Endothelial cell of umbilical vein (primary cell): ENCODE measurements at regions not wholly inside any gene's neighbourhood (a gene's known extent, or its start where the extent isn't known, plus 50 kb on each side); places are given as distances from the start of the nearest gene placed in this dataset.

Source experiments
- BruUV-seq: library from RNA; stranded (reverse); fragments of 400-500 nt; replicated peaks from 2 replicates; lab custom pipeline; 2021; lab: Mats Ljungman, UMichigan
- CTCF ChIA-PET: fragments of 300-600, 350-600 bp; sonication (Branson Sonifier 250); formaldehyde crosslinking; loops from one replicate; lab custom pipeline; 2021; ENCODE audit warnings: antibody characterized with exemption, inconsistent platforms; lab: Charles Lee
- POLR2A ChIA-PET: fragments of 300-600, 350-600 bp; sonication (Branson Sonifier 250); formaldehyde crosslinking; loops from one replicate; lab custom pipeline; 2021; ENCODE audit warnings: antibody characterized with exemption, inconsistent platforms; lab: Charles Lee
- DNase-seq: peaks from one replicate; pipeline ENCODE4 v3.0.0-alpha.2; 2011; ENCODE audit warnings: low read depth, low spot score
- FAIRE-seq: peaks from 2 replicates; lab custom pipeline; 2011; peaks lifted over from hg19 to GRCh38; lab: Jason Lieb, UNC
- H2AFZ ChIP-seq: 2 replicates; pipeline ENCODE4 v1.6.0; 2012; ENCODE audit warnings: low read depth, low read length, control low read depth, inconsistent platforms
- H3K27ac ChIP-seq: 2 replicates; pipeline ENCODE4 v1.5.1; 2011; ENCODE audit warnings: low read depth, mild to moderate bottlenecking, control low read depth, low read length, moderate library complexity; ENCODE audit not compliant: insufficient read depth
- H3K27me3 ChIP-seq, 2 experiments: 2 replicates each; pipeline versions ENCODE4 v1.6.0 to v1.6.1; 2011; ENCODE audit warnings: low read length in 2 of 2, mixed read lengths in 1 of 2; ENCODE audit not compliant: control insufficient read depth in 2 of 2, insufficient read depth in 2 of 2
- H3K36me3 ChIP-seq, 2 experiments: 2 replicates in 1 of 2; 3 replicates in 1 of 2; pipeline ENCODE4 v1.5.1; 2011; ENCODE audit warnings: low read length in 2 of 2, mild to moderate bottlenecking in 1 of 2, moderate library complexity in 1 of 2; ENCODE audit not compliant: control insufficient read depth in 2 of 2, insufficient read depth in 2 of 2; ENCODE audit errors: extremely low read depth in 1 of 2
- H3K4me1 ChIP-seq: 3 replicates; pipeline ENCODE4 v1.5.1; 2011; ENCODE audit warnings: mild to moderate bottlenecking, low read length; ENCODE audit not compliant: control insufficient read depth, insufficient read depth; ENCODE audit errors: extremely low read depth
- H3K4me2 ChIP-seq: 2 replicates; pipeline ENCODE4 v1.6.1; 2011; ENCODE audit warnings: low read length, control low read depth, mixed read lengths; ENCODE audit not compliant: insufficient read depth
- H3K4me3 ChIP-seq, 3 experiments: fragments of 200-600 bp in 1 of 3; sonication (generic), shearing (Covaris generic) in 1 of 3; replicated peaks in 1 of 3; 2 replicates each; pipeline ENCODE4 v1.5.1; 2011 to 2016; ENCODE audit warnings: control low read depth in 3 of 3, low read length in 3 of 3, mild to moderate bottlenecking in 2 of 3, inconsistent platforms in 1 of 3, low read depth in 1 of 3, moderate library complexity in 1 of 3; ENCODE audit not compliant: insufficient read depth in 1 of 3
- H3K79me2 ChIP-seq: 2 replicates; pipeline ENCODE4 v1.6.0; 2012; ENCODE audit warnings: low read length, inconsistent platforms; ENCODE audit not compliant: control insufficient read depth, insufficient read depth
- H3K9ac ChIP-seq: replicated peaks from 2 replicates; pipeline ENCODE3; 2011; ENCODE audit warnings: low read length, control low read depth; ENCODE audit not compliant: insufficient read depth; ENCODE audit errors: extremely low read depth
- H3K9me1 ChIP-seq: replicated peaks from 3 replicates; pipeline ENCODE4 v1.6.0; 2011; ENCODE audit warnings: mild to moderate bottlenecking, low read length; ENCODE audit not compliant: control insufficient read depth, insufficient read depth; ENCODE audit errors: extremely low read depth
- H3K9me3 ChIP-seq: replicated peaks from 2 replicates; pipeline ENCODE4 v1.5.1; 2012; ENCODE audit warnings: low read length, inconsistent platforms; ENCODE audit not compliant: control insufficient read depth, insufficient read depth
- H4K20me1 ChIP-seq: replicated peaks from 2 replicates; pipeline ENCODE3; 2011; ENCODE audit warnings: mild to moderate bottlenecking, low read length; ENCODE audit not compliant: control insufficient read depth, insufficient read depth; ENCODE audit errors: extremely low read depth
- EZH2 ChIP-seq: IDR thresholded peaks from 2 replicates; pipeline ENCODE4 v1.6.1; 2012; ENCODE audit warnings: borderline replicate concordance, low read depth, mild to moderate bottlenecking, moderate library complexity, low read length, inconsistent platforms; ENCODE audit not compliant: severe bottlenecking
- FOS ChIP-seq: IDR thresholded peaks from 2 replicates; pipeline ENCODE4 v1.6.1; 2011; ENCODE audit warnings: mild to moderate bottlenecking, low read length, moderate library complexity, borderline replicate concordance; ENCODE audit not compliant: insufficient read depth
- GATA2 ChIP-seq: IDR thresholded peaks from 2 replicates; pipeline ENCODE4 v1.7.0; 2011; ENCODE audit warnings: low read depth, mild to moderate bottlenecking, moderate library complexity, mixed read lengths, low read length; ENCODE audit not compliant: insufficient read length, insufficient read depth
- JUN ChIP-seq: IDR thresholded peaks from 2 replicates; pipeline ENCODE4 v1.6.1; 2011; ENCODE audit warnings: borderline replicate concordance, low read depth; ENCODE audit not compliant: insufficient read length, insufficient read depth
- MYC ChIP-seq: IDR thresholded peaks from one replicate; pipeline ENCODE4 v1.6.1; 2011; ENCODE audit warnings: mild to moderate bottlenecking, low read depth, low read length
- POLR2A ChIP-seq: IDR thresholded peaks from 2 replicates; pipeline ENCODE4 v1.6.1; 2012; ENCODE audit warnings: low read depth, mild to moderate bottlenecking, control low read depth, low read length
- POLR2AphosphoS5 ChIP-seq: IDR thresholded peaks from 2 replicates; pipeline ENCODE4 v1.6.1; 2012; ENCODE audit warnings: low read depth, mild to moderate bottlenecking, control low read depth, low read length, moderate library complexity; ENCODE audit not compliant: insufficient read depth
- dilution Hi-C: fragments of 300-500 bp; cut with MboI; formaldehyde crosslinking; loops from one replicate; pipeline ENCODE4 v1.15.0; 2019; ENCODE audit warnings: low sequenced_read_pairs; ENCODE audit not compliant: extremely low pct_ligation_motif_present
- intact Hi-C: fragments of 100-400 bp; cut with micrococcal nuclease; formaldehyde crosslinking; loops from one replicate; pipeline ENCODE4 v1.10.0; 2022
- TF ChIP-seq, protein P1 (sequence below): IDR thresholded peaks from 2 replicates; pipeline ENCODE4 v1.6.1; 2011; ENCODE audit not compliant: insufficient read depth, insufficient read length
- TF ChIP-seq, protein P2 (sequence below), 2 donors: IDR thresholded peaks; 1 replicate in 1 of 2; 2 replicates in 1 of 2; pipeline ENCODE4 v1.5.1; 2011; ENCODE audit warnings: low read length in 2 of 2, mild to moderate bottlenecking in 2 of 2, moderate library complexity in 2 of 2, control low read depth in 1 of 2, inconsistent platforms in 1 of 2, low read depth in 1 of 2; ENCODE audit not compliant: insufficient read depth in 1 of 2; ENCODE audit errors: extremely low read depth in 1 of 2

DNA sequence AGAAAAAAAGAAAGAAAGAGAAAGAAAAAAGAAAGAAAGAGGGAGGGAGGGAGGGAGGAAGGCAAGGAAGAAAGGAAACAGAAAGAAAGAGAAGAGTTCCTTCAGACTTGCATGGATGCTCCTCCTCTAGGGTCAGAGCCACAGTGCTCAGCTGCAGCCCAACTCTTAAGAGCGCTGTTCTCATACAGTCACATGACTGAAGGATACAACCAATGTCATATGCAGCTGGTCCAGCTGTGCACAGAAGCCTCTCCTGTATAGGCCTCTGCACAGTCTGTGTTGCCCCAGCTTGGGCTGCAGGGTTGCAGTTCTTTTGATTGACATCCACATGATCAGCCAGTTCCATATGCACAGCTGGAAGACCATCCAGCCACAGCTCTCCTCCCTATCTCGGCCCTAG lies 86.8 kb upstream of the CTNNB1 start:
- Histone ChIP-seq H3K4me1 (peaks cover 6% of the 10 kb centered on the region), H3K9ac (no peak overlapping the region), H3K9me1 (no peaks in the 10 kb centered on the region), H3K4me3 (no peak overlapping the region), H3K27ac (no peak overlapping the region), H3K27me3 (peaks cover 0 to 2% of the 10 kb centered on the region in 2 experiments), H3K79me2 (no peaks in the 10 kb centered on the region), H3K36me3 (no peaks in the 10 kb centered on the region), H2AFZ (no peak overlapping the region), H3K9me3 (no peaks in the 10 kb centered on the region), H4K20me1 (no peaks in the 10 kb centered on the region), H3K4me2 (no peak overlapping the region)
- ChIA-PET POLR2A (no interaction called here), CTCF (no interaction called here)
- DNase-seq: no peak
- no TSS peak for BruUV-seq
- intact Hi-C loops (no loop called here), dilution Hi-C loops (no loop called here)
- TF ChIP-seq EZH2: no peak
- TF ChIP-seq, protein P1, sequence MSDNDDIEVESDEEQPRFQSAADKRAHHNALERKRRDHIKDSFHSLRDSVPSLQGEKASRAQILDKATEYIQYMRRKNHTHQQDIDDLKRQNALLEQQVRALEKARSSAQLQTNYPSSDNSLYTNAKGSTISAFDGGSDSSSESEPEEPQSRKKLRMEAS: no peak
- no peak for TF ChIP-seq GATA2
- no peak for TF ChIP-seq JUN
- no peak for TF ChIP-seq FOS
- TF ChIP-seq, protein P2, sequence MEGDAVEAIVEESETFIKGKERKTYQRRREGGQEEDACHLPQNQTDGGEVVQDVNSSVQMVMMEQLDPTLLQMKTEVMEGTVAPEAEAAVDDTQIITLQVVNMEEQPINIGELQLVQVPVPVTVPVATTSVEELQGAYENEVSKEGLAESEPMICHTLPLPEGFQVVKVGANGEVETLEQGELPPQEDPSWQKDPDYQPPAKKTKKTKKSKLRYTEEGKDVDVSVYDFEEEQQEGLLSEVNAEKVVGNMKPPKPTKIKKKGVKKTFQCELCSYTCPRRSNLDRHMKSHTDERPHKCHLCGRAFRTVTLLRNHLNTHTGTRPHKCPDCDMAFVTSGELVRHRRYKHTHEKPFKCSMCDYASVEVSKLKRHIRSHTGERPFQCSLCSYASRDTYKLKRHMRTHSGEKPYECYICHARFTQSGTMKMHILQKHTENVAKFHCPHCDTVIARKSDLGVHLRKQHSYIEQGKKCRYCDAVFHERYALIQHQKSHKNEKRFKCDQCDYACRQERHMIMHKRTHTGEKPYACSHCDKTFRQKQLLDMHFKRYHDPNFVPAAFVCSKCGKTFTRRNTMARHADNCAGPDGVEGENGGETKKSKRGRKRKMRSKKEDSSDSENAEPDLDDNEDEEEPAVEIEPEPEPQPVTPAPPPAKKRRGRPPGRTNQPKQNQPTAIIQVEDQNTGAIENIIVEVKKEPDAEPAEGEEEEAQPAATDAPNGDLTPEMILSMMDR (IDR thresholded peaks at IDR 0.05; ENCODE audit: extremely low read depth in 1 of 2, insufficient read depth in 1 of 2, low read depth in 1 of 2, low read length in 2 of 2): no peak
- TF ChIP-seq MYC: no peak
- TF ChIP-seq POLR2A: no peak
- TF ChIP-seq POLR2AphosphoS5: no peak
- FAIRE-seq: no peak
